ENCODE measurements at regions not wholly inside any gene's neighbourhood (a gene's known extent, or its start where the extent isn't known, plus 50 kb on each side); places are given as distances from the start of the nearest gene placed in this dataset.

- TF ChIP-seq POLR2A (IDR thresholded peaks at IDR 0.05), result no peak
- TF ChIP-seq, protein P1, sequence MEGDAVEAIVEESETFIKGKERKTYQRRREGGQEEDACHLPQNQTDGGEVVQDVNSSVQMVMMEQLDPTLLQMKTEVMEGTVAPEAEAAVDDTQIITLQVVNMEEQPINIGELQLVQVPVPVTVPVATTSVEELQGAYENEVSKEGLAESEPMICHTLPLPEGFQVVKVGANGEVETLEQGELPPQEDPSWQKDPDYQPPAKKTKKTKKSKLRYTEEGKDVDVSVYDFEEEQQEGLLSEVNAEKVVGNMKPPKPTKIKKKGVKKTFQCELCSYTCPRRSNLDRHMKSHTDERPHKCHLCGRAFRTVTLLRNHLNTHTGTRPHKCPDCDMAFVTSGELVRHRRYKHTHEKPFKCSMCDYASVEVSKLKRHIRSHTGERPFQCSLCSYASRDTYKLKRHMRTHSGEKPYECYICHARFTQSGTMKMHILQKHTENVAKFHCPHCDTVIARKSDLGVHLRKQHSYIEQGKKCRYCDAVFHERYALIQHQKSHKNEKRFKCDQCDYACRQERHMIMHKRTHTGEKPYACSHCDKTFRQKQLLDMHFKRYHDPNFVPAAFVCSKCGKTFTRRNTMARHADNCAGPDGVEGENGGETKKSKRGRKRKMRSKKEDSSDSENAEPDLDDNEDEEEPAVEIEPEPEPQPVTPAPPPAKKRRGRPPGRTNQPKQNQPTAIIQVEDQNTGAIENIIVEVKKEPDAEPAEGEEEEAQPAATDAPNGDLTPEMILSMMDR (IDR thresholded peaks at IDR 0.05), result no peak
These were observed 228.7 kb upstream of the SPRY1 start for GRCh38 chr4:123167931-123168330.
